ENCODE measurements at regions not wholly inside any gene's neighbourhood (a gene's known extent, or its start where the extent isn't known, plus 50 kb on each side); places are given as distances from the start of the nearest gene placed in this dataset.
"Not testable (repeated sequence)": the region's sequence is repeated elsewhere in the genome, so short reads cannot be mapped to it uniquely, and the experiment has no call there.

DNA sequence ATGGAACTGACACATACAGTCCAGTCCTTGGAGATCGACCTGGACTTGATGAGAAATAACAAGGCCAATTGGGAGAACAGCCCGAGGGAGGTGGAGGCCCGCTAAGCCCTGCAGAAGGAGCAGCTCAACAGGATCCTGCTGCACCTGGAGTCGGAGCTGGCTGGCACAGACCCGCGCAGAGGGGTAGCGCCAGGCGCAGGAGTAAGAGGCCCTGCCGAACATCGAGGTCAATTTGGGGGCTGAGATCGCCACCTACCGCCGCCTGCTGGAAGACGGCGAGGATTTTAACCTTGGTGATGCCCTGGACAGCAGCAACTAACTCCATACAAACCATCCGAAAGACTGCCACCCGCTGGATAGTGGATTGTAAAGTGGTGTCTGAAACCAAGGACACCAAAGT lies 1610.1 kb upstream of the ACO1 start:
- no peak for FAIRE-seq

DNA sequence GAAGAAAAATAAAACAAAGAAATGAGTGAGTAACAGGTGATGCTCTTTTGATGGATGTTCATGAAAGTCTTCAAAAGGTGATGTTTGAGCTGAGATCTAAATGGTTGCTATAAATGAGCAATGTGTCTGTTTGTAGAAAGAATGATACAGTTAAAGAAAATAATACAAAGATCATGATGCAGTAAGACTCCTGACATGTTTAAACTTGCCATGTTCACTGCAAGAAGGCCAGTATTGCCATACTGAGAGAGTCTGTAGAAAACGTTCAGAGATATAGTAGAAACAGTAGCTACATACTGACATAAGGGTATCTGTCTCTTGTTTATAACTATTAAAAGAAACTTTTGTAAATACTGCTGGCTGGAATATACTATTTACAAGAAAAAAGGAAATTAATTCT lies 1609.2 kb upstream of the ACO1 start:
- FAIRE-seq, result no peak

DNA sequence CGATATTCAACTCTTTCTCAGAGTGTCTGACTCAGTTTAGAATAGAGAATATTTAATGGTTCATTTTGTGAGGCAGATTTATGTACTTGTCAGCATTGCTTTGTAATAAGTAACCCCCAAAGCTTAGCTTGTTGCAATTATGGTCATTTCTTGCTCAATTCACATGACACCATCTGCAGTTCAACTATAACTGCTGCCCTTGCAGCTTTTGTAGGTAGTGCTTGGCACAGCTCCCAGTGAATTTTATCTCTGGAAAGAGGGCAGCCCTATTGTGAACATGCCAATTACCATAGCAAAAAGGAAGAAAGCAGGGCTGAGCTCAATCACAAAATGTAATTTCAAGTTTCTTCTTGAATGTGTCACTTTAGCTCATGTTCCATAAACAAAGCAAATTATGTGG lies 1587.7 kb upstream of the ACO1 start:
- FAIRE-seq, result no peak

DNA sequence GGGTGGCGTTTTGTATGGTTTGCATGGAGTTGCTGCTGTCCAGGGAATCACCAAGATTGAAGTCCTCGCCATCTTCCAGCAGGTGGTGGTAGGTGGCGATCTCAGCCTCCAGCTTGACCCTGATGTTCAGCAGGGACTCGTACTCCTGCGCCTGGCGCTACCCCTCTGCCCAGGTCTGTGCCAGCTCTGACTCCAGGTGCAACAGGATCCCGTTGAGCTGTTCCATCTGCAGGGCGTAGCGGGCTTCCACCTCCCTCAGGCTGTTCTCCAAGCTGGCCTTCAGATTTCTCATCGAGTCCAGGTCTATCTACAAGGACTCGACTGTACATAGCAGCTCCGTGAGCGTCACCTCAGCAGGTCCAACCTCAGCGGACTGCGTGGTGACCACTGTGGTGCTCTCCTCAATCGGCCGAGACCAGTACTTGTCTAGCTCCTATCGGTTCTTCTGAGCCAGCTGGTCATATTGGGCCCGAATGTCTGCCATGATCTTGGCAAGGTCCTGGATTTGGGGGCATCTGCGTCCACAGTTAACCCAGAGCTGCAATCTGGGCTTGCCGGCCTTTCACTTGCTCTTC lies 1584.8 kb upstream of the ACO1 start:
- FAIRE-seq, result no peak

DNA sequence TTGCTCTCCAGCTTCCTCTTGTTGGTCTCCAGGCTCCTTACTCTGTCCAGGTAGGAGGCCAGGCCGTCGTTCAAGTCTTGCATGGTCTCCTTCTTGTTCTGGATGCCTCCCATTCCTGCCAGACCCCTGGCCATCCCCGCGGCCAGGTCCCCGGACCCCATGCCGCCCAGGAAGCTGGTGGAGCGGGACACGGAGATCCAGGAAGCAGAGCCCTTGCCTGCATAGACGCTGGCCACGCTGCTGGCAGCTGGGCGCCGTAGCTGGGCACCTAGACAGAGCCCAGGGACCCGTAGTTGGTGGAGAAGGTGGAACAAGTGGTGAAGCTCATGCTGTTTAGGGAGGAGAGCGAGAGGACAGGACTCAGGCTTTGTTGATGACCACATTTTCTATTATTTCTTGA lies 1584.0 kb upstream of the ACO1 start:
- FAIRE-seq, result no peak

DNA sequence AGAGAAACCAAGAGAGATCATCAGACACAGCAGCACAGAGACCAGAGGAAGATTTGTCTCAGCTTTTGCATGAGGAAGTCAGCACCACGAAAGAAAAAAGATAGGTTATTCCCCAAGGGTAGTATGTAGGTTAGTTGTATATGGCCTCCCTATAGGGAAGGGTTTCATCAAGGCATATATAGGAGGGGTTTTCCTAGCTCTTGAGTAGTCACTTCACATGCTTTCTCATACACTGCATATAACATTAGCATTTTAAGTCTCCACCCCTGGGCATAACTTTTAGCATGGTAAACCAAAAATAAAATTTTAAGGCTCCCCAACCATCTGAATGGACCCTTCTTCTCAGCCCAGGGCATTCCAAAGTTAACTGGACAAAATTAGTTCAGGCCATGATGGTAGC lies 1571.6 kb upstream of the ACO1 start:
- no peak for FAIRE-seq

DNA sequence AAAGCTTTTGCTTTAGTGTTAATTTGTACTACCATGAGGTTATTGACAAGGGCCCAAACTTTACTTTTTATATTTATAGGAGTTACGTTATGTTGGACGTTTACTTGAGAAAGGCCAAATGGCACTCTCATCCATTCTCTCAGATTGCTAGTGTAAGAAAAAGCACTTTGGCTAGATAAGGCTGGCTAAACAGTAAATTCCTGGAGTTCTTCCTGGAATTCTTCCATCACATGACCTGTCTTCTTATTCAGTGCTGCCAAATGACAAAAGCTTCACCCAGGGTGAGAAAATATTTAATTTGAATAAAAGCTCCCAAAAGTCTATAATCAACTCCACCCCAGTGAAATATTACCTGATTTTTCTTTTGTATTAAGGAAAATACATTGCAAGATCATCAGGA lies 1568.9 kb upstream of the ACO1 start:
- FAIRE-seq, result no peak

DNA sequence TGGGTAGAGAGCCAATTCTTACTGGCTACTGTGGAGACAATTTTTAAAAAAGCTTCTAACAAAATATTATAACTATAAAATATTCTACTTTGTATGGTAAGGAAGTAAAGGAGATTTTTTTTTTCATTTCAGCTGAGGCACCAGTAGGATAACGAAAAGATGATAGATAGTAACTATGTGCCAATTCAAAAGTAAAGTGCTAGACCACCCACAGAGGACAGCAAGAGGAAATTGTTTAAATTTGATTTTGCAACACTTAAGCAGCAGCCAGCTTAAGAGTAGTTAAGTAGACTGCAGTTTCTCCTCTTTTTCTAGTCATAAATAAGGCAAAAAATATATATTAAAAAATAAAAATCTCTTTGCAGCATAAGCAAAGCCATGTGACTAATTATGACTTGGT lies 1539.3 kb upstream of the ACO1 start:
- FAIRE-seq, result no peak

DNA sequence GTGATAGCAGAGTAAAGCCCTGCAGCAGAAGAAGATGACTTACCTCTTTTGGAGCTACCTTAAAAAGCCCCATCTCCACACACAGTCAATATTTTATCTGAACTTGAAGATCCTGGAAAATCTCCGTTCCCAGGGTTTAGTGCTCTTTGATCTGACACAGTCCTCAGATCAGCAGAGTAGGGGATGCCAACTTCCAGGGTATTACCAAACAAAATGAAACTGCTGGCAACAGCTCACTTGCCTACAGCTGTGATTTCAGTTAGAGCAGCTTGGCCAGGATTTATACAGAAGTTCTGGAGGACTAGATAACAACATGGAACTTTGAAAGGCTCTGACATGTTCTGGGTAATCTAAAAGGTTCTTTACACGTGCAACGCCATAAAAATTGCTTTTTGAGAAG lies 1537.8 kb upstream of the ACO1 start:
- FAIRE-seq, result no peak

DNA sequence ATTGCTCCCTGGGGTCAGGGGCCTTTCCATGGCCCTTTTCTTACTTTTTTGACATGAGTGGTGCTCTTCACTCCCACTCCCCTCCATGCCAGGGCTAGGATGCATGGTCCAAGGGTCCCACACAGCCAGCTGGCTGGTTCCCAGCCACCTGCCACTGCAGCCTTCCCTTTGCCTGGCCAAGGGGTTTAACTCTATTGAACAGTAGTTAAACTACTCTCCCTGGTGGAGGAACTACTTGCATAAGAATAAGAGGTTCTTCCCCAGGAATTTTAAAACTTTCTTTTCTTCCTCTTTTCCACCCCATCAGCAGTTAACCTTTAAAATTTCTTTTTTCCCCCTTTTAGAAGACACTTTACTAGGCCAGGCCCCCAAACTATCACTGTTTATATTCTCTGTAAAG lies 1532.8 kb upstream of the ACO1 start:
- no peak for FAIRE-seq

DNA sequence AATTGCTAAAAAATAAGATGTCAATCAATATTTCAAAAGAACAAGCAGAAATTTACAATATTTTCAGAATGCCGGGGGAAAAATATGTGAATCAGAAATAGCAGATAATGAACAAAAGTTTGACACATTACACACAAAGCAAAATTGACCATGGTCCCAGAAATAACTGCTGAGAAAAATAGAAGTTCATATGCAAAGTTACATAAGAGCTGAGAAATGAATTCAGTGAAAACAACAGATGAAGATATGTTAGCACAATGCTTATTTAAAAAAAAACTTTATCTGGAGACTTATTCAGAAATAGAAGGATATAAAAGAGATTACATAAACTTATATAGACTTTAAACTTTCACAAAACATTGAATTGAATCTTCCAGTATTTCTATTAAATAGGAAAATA lies 1483.7 kb upstream of the ACO1 start:
- FAIRE-seq, result peak; percentile 77

DNA sequence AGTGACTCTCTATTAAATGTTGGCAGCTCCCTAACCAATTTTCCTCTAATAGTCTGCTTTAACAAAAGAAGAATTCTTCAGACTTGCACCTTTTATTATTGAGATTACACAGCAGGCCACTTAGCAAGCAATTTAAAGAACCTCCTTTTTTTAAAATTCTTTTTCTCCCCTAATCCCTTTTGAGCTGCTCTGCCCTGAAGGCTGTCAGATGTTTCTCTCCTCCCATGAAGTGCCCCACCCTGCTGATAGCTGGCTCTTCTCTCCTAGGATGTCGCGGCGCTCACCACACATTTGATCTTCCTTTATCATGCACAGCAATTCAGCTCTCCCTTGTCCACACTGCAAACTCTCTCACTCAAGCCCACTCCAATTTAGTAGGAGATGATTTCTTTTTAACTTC lies 1471.1 kb upstream of the ACO1 start:
- no peak for FAIRE-seq

DNA sequence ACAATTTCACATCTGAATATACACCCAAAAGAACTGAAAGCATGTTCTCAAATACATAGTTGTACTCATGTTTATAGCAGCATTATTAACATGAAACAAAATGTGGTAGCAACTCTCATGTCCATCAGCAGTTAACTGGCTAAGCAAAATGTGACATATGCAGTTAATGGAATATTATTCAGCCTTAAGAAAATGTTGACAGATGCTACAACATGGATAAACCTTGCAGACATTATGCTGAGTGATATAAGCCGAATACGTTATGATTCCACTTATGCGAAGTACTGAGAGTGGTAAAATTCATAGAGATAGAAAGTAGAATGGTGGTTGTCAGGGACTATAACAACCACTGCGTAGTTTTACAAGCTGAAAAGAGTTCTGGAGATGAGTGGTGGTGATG lies 1469.0 kb upstream of the ACO1 start:
- no peak for FAIRE-seq

DNA sequence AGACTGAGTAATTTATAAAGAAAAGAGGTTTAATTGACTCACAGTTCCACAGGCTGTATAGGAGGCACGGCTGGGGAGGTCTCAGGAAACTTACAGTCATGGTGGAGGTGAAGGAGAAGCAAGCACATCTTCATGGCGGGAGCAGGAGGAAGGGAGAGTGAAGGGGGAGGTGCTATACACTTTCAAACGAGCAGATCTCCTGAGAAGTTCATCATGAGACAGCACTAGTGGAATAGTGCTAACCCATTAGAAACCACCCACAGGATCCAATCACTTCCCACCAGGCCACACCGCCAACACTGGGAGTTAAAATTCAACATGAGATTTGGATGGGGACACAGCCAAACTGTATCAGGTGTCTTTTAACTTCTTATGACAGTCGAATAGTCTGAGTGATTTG lies 1459.3 kb upstream of the ACO1 start:
- no peak for FAIRE-seq

DNA sequence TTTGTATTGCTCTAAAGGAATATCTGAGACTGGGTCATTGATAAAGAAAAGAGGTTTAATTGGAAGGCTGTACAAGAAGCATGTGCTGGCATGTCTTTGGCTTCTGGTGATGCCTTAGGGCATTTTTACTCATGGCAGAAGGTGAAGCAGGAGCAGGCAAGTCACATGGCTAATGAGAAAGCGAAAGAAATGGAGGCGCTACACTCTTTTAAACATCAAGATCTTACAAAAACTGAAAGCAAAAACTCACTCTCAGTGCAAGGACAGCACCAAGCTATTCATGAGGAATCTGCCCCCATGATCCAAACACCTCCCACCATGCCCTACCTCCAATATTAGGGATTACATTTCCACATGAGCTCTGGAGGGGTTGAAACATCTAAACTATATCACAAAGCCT lies 1458.8 kb upstream of the ACO1 start:
- FAIRE-seq, result no peak

DNA sequence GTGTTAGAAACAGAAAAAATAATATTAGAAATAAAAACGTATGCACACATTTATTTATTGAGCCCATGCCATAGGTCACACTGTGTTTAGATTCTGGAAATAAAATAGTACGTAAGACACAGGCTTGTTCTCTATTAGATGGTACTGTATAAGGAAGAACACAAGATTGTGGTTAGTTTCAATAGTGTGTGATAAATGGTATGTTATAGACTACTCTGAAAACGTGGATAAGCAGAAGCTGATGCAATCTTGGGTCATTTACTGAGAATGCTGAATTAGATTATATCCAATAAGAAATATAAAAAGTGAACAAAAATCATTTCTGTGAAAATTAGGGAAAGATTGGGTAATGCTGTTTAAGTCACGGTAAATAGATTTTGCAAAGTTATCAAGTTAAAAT lies 1456.4 kb upstream of the ACO1 start:
- no peak for FAIRE-seq

DNA sequence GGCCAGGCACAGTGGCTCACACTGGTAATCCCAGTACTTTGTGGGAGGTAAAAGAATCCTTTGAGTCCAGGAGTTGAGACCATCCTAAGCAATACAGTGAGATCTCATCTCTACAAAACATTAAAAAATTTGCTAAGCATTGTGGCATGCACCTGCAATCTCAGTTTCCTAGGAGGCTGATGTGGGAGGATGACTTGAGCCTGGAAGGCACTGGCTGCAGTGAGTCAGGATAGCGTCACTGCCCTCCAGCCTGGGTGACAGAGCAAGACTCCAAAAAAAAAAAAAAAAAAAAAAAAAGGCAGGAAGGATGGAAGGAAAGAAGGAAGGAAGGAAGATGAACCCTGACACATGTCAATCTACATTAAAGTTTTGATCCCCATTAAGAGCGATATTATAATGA lies 1452.2 kb upstream of the ACO1 start:
- no peak for FAIRE-seq

DNA sequence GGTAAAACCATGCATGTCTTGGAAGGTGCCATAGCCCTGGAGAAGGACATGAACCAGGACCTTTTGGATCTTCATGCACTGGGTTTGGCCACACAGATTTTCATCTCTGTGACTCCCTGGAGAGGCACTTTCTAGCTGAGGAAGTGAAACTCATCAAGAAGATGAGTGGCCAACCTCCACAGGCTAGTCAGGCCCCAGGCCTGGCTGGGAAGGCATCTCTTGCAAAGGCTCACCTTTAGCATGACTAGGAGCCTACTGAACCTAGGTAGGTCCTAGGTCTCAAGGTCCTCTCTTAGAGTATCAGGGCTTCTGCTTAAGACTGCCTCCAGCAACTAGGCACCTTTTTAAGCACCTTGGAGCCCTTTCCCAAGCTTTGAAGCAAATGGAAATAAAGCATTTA lies 1448.7 kb upstream of the ACO1 start:
- FAIRE-seq, result no peak

DNA sequence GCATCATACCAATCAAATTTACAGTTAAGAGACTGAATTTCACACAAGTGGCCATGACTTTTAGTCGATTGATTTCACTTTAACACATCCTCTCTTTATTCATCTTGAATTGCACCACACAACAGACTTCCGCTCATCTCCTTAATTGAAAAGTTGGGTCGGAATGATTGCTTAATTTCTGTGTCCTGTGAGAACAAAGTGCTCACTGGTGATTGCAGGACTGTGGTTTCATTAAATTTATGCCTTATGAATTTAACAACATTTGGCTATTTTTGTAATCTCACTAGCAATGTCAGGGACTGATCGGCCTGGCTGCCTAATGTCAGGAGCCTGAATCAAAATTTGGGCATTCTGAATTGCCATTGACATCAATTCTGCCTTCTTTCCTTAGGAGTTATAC lies 1447.3 kb upstream of the ACO1 start:
- FAIRE-seq, result no peak

DNA sequence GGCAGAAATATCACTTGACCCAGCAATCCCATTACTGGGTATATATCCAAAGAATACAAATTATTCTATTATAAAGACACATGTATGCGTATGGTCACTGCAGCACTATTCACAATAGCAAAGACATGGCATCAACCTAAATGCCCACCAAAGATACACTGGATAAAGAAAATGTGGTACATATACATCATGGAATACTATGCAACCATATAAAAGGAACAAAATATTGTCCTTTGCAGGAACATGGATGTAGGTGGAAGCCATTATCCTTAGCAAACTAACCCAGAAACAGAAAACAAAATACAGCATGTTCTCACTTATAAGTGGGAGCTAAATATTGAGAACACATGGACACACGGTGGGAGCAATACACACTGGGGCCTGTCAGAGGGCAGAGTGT lies 1441.6 kb upstream of the ACO1 start:
- not testable (repeated sequence) for FAIRE-seq

DNA sequence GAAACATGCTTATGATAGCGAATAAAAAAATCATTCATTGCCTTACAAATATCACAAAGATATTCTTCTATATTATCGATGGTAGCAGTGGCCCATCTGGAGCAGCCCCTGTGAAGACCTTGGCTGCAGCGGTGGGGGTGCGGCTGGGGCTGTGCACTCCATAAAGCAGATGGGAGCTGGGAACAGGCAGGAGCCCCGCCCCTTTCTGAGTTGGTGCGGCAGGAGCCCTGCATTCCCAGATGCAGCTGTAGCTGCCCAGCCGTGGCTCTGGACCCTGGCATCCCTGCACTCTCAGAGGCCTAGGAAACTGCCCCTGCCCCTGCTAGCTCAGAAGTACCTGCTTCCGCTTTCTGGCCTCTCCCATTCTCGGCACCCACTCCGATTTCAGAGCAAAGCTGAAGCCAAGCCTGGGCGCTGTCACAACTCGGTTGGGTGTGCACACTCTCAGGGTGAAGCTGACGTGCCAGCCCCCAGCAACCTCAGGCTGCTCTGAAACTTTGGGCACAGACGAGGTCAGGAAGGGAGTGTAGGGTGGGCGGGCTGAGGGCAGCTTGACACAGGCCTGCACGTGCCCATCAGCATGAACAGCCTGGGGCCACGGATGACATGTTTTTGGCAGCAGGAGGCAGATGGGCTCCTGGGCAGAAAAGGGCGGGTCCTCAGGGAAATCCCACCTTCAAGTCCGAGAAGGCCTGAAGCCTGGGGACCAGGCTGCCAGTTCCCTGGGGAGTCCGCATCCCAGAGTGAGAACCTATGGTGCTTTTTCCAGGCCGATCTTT lies 1440.8 kb upstream of the ACO1 start:
- FAIRE-seq, result no peak

DNA sequence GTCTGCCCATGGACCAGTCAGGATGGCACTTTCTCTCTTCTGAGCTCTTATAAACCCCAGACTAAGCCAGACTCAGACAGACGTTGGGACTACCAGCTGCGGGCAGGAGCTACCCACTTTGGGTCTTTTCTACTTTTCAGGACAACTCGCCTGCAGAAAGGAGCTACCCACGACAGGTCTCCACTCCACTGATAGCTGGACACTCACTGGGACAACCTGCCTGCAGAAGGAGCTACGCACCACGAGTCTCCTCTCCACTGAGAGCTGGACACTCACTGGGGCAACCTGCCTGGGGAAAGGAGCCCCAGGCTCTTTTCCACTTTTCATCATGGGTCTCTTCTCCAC lies 1440.2 kb upstream of the ACO1 start:
- FAIRE-seq, result no peak

DNA sequence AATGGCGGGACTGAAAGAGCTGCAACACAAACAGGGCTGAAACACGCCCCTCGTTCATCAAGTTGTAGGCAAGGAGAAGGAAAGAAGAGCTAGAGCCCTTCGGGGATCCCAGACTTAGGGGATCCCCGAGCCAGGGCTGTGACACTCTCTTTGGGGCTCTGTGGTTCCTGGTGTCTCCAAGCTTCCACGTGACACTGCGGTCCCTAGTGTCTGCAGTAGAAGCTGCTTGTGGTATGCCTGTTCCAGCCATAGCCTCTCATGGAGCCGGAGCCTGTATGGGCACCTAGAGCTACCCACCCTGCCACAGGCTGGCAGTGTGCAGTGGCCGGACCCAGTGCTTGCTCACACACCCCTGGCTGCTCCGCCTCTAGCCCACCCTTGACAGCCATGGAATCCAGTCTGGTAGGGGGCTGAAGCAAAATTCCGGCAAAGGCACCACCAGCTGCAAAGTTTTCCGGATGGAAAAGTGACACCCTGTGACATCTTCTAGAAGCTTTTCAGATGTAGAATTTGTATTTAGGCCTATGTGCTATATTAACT lies 1439.6 kb upstream of the ACO1 start:
- no peak for FAIRE-seq

DNA sequence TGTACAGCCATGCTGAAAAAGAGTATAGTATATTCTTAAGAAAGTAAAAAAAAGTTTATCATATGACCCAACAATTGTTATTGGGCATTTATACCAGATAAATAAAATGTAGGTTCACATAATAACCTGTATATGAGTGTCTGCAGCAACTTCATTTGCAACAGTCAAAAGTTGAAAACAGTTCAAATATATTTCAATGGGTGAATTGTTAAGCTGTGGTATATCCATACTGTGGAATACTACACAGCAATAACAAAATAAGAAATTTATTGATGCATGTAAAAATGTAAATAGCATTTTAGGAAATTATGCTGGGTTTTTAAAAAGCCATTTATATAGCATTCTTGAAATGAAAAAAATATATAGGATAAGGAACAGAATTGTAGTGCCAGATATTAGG lies 1420.1 kb upstream of the ACO1 start:
- FAIRE-seq, result no peak

DNA sequence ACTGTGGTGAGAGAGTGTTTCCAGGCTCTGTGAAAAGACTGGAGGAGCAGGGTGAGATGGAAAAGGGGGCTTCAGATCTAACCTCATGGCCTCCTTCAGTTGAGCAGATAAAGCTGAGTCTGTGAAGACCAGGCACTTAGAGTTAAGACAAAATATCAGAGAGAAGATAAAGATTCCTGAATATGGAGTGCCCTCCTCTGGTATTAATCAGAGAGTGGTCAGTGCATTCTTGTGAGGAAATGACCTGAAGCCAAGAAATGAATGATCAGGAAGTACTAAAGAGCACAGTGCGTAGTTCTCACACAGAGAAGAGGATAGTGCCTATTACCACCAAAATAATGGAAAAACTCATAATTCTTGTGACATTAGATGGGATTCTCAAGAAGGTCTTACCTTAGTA lies 1417.0 kb upstream of the ACO1 start:
- no peak for FAIRE-seq

Measured in islet of Langerhans (tissue), 1 donor.